NK-92 treated with Interleukin-12 subunit alpha and Interleukin-12 subunit beta, amount 100 ng/mL, for 24 hours (cell line): ENCODE measurements at regions not wholly inside any gene's neighbourhood (a gene's known extent, or its start where the extent isn't known, plus 50 kb on each side); places are given as distances from the start of the nearest gene placed in this dataset.

Source experiments
- DNase-seq: peaks from one replicate; lab custom pipeline; 2025; lab: John Stamatoyannopoulos, UW

DNA sequence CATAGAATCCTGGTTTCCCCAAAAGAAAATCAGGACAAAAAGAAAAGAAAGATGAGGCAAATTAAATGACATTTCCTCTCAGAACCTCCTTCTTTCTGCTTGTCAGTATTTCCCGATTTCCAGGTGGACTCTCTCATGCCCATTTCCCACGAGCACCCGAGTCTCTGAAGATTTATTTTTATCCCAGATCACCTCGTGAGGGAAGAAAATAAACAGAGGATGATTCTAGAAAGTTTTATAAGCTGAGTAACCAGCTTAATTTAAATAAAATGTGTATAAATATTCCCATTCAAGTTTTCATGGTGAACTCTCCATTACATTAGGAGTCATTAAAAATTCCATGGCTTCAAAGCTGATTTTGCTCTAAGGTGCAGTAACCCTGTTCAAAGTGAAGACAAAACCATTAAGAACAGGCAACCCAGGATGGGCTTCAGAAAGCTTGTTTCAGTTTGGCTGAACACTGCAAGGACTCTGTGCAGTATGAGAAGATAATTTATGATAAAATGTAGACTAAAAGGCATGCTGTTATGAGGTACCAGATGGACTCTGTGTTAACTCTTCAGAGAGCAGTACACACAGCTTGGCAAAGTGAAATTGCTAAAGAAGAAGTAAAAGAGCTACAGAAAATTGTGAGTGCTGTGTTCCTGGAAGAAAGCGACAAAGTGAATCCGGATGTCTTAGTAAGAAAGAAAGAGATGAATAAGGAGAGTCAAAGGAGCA is 521.3 kb upstream of the LRRN3 start:
- no peak for DNase-seq

DNA sequence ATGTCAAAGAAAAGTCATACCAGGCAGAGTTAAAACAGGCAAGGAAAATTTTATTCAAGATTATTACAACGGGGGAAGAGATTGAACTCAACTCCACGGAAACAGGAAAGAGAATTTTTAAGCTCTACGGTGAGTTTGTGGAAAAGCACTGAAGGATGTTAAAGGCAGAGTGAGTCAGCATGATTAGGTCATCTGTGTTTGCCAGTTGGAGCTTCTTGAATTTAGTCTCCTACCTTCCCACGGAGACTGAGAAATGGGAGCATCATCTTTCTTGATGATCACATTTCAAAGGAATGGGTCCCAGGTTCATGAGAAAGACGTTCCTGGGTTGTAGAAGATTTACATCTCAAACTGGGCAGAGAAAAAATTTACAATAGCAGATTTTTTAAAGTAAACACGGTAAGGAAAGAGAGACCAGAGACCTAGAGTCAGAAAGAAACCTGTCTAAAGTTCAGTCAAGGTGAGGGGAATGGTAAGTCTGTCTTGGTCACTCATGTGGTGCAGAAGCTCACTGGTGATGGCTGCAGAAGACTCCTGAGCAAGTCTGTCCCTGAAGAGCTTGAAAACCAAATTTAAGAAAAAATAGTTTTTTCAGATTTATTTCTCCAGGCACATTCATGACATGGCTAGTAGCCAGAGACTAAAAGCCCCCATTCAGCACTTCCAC is 516.9 kb upstream of the LRRN3 start:
- no peak for DNase-seq

DNA sequence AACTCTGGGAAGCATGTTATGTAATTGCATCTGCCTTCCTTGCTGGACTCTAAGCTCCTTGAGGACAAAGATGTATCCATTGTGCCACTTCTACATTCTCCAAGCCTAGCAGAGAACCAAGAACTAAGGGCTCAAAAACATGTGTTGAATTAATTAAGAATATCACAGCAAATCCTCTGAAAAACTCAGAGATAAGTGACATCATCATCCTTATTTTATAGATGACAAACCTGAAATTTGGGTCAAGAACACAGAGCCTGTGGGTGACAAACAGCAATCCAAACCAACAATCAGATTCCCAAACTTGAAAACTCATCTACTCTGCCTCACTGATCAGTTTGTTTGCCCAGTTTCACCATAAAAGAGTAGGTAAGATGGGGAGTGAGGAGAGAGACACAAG is 503.6 kb upstream of the LRRN3 start:
- DNase-seq = no peak

DNA sequence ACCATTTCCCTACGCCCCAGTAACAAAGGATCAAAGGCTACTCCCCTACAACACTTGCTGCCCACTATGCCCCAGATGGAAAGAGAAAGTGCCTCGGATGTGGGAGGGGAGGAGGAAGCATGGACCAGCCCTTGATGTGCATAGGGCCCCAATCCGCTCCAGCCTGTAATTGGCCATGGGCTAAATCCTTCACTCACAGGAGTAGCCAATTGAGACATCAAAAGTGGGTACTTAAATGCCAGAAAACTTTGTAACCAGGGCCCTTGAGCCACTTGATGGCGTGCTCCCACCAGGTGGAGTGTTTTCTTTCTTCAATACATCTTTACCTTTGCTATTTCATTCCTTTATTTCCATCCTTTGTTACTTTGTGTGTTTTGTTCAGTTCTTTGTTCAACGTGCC is 500.5 kb upstream of the LRRN3 start:
- DNase-seq = no peak

DNA sequence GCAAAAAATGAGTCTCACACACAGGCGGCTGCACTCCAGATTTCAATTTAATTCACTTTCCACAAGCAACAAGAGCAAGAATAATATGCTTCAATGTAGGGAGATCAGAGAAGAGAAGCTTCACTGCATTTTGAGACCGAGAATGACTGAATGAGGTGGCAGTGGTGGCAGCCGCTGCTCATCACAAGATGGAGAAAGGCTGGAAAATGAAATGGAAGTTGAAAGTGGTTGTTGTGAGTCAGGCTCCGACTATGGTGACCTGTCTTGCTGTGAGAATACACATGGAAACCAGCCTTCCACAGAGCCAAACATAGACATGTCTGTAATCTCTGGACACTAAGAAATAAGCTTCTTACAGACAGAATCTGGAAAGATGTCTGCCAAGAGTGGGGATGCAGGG is 499.6 kb upstream of the LRRN3 start:
- DNase-seq = no peak

DNA sequence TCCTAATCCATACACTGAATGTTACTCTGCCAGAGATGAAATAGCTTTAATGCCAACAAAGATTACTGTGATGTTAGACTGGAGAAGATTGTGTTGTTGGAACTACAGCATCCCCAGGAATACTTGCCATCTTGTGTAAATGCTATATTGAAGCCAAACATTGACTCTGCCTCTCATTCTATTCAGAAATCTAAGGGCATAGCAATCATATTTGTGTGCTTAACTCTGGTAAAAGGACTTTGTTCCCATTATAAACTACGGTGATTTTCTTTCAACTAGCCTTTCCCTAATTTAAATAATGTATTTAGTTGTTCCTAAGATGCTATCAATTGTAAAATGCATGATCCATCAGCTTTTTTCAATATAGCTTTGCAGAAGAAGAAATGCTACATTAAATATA is 498.4 kb upstream of the LRRN3 start:
- no peak for DNase-seq

DNA sequence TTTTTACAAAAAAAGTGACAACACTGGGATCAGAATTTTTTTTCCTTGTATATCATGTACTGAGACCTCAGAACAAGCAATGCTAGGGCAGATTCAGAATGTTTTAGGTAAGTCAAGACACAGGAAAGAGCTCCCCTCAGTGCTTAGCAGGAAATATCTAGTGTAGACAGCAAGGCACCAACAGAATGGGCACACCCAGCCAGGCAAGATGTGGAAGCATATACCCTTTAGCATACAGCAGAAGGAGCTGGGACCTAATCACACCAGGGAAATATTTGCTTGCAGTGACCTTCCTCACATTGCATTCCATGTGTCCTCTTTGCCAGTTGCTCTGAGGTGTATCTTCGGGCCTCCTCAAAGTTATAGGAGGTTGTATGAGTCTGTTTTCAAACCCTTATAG is 497.6 kb upstream of the LRRN3 start:
- DNase-seq = no peak

DNA sequence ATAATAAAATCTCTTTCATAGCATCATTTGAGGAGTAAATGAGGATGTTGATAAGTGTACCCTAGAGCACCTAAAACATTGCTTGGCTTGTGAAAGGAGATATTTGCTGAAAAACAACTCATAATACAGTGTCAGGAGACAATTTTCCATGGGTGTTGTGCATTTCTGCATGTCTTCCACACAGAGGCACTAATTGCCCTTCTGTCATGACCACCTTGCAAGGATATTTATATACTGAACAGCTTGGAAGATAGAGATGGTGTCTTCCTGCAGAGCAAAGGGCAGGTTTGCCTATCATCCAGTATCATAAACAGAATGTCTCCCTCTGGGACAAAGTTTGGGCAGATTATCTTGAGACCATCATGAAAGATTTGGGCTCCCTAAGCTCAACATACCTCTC is 495.2 kb upstream of the LRRN3 start:
- DNase-seq = no peak

DNA sequence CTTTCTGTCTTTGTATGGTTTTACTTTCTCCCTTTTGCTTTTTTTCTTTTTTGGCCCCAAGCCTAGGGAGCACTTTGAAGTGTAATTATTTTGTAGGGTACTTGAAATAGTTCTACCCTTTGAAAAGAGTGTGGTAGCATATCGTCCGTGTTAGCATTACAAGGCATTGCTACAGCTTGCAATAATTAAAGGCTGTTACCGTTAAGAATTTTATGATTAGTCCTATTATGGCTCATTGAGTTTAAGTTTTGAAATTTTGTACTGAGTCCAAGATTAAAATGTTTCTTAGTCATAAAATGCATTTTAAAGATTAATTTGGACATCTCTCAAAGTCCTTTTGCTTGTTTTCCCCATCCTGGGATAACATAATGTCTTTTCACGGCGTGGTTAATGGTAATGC is 490.0 kb upstream of the LRRN3 start:
- no peak for DNase-seq

DNA sequence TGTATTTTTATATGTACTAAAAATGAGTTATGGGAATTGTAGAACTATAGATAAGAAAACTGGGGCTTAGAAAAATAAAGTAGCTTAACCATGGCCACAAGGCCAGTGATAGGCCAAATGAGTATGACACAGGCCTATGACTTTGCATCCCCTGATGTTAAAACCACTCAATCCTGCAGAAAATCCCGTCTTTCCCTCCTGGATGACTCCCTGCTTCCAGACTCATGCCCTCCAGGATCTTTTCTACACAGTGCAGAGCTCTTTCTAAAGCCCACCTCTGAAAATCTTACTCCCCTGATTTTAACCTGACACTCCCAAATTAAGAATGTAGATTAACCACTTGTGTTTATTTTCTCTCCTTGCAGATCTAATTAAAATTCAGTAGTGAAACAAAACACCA is 489.2 kb upstream of the LRRN3 start:
- no peak for DNase-seq

DNA sequence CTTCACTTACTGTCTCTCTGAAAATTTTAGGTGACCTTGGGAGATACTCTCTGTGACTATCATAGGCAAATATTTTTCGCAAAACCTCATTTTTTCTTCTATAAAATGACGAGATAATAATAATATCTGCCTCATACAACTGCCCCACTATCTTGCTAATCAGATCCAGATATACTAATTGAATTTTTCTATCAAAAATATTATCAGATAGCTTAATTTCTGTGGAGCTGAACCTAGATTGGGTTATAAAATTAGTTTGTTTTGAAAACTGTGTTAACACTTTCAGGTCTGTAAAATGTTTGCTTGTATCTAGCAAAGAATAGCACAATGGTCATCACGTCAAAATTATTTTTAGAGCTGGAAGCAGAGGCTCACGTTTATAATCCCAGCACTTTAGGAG is 486.7 kb upstream of the LRRN3 start:
- no peak for DNase-seq

DNA sequence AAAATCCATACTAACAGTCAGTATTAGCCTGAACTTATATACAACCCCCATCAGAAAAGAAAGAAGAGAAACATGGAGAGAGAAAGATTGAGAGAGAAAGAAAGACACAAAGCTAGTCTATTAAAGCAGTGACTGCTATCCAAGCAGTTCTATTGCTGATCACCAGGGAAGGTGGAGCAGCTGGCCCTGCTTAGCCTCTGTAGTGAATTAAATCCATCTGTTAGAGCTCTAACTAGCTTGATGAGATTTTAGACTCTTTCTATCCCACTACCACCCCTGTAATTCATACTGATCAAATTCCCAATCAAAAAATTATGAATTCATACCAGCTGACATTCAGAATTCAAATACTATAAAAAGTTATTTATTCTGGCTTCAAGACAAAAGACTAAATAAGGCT is 486.0 kb upstream of the LRRN3 start:
- no peak for DNase-seq

DNA sequence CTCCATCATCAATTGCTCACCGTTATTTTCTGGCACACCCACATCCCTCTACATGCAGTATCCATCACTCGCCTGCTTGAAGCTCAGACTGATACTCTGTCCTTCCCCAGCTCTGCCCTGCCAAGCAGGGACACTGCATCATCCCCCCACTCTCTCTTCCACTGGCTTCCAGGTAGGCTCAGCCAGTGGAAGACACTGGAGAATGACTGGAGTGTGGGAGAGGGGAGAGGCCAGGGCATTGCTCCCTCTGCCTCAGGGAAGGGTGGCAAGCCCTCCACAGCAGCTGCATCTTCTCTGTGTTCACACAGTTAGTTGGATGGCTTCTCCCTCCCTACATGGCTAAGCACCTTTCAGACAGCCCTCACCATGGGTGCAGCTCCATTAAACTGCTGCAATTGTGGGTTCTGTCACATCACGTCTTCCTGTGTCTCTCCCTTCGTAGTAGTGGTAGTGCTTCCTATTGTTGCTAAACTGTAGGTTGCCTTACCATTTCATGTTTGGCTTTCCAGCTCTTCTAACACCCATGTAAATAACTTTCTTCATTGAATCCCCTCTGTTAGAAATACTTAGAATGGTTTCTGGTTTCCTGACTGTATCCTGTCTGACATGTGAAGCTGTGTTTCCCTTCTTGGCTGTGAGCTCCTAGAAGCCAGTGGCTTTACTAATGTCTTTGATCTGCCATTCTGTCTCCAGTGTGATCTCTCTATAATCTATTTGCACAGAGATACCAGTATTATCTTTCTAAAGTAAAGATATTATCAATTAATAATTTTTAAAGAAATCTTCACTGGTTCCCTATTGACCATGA is 483.7 kb upstream of the LRRN3 start:
- DNase-seq = no peak

DNA sequence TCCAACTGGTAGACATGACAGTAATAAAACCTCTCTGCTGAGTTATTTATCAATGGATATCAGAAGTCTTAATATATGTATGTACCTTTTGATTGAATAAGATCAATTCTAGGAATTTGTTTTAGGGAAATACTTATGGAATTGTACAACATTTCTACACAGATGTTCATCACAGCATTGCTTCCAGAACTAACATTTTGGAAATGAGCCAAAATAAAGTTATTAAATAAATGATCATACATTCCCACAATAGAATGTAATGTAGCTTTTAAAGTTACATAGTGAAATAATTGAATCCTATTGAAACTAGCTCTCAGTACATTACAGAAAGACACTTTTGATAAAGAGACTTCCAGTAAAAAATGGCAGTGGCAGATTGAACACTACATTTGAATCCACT is 481.6 kb upstream of the LRRN3 start:
- no peak for DNase-seq

DNA sequence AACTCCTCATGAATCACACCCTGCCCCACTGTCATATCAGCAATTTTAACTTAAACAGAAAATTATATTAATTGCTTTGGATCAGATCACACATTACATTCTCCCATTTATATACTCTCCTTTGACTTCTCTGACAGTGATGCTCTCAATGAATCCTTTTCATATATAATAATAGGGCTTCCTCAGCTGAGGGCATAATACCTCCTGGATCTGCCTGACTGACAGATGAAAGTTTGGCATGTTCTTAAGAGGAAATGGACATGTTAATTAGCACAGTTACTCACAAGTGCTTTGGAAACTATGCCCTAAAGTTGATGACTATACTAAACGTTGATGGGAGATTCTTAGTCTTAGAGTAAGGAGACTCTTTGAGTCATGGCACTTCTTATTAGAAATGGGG is 478.2 kb upstream of the LRRN3 start:
- no peak for DNase-seq
